Globus pallidus (tissue), 1 donor: ENCODE measurements at regions not wholly inside any gene's neighbourhood (a gene's known extent, or its start where the extent isn't known, plus 50 kb on each side); places are given as distances from the start of the nearest gene placed in this dataset.
"Not testable (repeated sequence)": the region's sequence is repeated elsewhere in the genome, so short reads cannot be mapped to it uniquely, and the experiment has no call there.

Source experiments
- DNase-seq: peaks from one replicate; pipeline ENCODE4 v3.0.0-alpha.2; 2015; ENCODE audit warnings: low spot score

DNA sequence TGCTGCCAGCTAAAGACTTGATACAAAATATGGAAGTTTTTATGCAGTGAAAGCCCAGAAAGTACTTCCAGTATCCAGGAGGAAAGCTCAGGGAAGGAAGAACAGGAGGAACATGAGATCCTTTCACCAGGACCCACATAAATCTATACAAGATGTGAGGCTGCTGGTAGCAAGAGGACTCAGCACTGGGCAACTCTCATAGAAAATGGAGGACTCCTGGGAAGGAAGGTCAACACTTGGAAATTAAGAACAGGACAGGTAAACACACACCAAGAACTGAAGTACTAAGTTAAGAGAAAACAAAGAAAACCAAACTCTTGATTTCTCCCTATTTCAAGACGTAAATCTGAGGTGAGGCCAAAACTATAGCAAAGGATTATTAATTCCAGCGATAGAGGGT is 220.5 kb upstream of the HSF2 start:
- DNase-seq: no peak

DNA sequence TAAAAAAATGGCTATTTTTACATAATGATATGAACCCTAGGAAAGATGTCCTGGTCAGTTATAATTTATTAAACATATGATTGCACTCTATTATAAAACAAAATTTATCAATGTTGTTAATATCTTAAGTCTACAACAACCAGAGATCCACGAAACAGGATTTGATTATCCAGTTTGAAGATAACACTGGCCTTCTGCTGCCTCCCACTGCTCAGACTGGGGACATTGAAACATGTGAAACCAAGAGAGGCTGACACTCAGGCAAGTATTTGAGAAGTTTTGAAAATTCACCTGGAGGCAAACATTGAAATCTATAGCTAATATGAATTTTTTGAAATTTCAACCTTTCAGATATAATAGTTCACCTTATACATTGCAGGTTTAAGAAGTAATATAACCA is 219.3 kb upstream of the HSF2 start:
- DNase-seq: no peak

DNA sequence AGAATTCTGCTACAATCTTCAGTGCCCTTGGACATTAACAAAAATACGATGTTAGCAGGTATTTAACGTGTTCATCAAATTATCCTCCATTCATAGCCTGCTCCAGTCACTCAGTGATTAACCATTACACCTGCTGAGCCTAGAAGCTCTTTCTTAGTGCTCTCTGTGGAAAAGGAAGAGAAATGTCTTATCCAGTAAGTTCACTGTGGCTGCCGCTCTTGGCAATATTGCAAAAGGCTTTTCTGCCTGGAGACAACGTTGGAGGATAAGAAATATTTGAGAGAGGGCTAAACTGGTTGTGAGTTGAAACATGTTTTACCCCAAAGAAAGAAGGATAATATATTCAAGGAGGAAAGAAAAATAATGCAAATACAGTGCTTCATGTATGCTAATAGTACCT is 217.4 kb upstream of the HSF2 start:
- no peak for DNase-seq

DNA sequence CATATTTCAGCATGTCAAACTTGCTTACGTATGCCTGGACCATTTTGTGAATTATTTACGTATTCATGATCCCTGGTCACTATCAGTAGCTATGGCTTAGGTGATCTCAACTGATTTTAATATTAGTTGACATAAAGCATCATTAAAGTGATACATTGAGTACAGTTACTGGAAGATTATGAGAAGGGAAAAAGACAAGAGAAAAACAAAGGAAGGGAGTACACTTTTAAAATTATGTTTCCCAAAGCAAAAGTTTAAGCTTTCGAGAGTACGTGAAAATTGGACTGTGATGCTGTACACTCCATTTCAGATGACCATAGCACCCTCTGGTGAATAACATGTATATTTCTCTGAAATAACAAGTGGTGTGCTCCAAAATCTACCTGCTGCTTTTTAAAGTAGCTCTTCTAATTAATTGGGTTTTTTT is 215.0 kb upstream of the HSF2 start:
- DNase-seq: no peak

DNA sequence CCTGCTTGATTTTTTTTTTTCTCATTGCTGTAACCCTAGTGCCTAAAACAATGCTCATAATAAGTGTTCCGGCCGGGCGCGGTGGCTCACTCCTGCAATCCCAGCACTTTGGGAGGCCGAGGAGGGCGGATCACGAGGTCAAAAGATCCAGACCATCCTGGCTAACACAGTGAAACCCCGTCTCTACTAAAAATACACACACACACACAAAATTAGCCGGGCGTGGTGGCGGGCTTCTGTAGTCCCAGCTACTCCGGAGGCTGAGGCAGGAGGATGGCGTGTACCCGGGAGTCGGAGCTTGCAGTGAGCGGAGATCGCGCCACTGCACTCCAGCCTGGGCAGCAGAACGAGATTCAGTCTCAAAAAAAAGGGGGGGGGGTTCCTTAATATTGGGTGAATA is 214.0 kb upstream of the HSF2 start:
- DNase-seq: not testable (repeated sequence)

DNA sequence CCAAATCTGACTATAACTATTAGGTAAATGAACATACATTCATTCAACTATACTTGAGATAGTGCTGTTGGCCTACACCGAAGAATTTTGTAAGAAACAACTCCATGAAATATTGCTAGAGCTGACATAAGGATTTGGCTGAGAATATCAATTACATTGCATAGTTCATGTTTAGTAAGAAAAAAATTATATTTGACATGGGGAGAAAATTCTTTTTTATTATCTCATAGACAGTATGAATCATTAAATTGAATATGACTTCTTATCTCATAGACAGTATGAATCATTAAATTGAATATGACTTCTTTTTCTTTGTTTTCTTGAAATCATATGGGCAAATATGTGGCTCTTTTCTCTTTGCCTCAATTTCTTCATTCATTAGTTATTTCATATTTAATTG is 212.3 kb upstream of the HSF2 start:
- DNase-seq: no peak

DNA sequence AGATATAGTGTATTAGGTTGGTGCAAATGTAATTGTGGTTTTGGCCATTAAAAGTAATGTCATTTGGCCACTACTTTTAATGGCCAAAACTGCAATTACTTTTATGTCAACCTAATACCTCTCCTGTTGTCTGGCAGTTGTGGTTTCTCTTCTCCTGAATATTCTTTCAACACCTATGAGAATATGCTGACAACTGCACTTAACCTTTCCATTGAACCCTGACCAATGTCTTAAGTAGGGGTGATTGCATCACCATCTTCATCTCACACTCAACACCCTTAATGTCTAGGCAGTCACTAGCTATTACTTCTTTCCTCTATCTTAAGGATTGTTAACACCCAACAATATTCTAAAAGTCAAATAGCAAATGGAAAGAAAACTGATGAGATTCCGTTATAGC is 200.5 kb upstream of the HSF2 start:
- no peak for DNase-seq

DNA sequence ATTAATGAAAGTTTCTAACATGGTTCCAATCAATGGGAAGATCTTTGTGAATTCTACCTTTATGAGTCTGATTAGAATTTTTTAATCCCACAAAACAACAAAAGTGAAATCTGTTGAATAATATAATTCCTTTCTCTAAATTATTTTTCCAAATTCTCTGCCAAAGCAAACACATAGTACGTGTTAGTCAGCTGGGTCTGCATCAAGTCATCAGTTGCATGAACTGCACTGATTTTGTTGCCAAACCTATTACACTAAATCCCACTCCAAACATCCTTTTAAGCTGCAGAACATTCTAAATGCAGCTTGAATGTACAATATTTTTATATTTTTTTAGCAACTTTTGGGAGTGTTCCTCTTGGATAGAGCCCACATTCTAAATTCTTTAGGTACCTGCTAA is 199.0 kb upstream of the HSF2 start:
- DNase-seq: no peak

DNA sequence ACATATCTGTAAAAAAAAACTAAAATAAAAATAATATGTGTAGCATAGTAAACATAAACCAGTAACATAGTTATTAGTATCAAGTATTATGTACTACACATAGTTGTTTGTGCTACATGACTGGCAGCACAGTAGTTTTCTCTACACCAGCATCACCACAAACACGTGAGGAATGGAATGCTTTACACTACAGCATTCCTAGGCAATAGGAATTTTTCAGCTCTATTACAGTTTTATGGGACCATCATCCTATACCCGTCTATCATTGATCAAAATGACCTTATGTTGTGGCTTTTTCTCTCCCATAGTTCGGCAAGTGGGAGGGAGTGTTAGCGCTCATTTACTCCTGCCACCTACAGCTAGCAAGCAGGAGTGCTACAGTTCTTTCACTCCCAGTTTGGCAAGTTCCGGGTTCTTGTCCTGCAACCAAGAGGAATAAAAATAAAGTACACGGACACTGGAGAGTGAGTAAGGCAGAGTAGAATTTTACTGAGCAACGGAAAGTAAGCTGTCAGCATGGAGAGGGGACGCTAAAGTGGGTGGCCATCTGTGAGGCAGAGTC is 196.8 kb upstream of the HSF2 start:
- DNase-seq: no peak

DNA sequence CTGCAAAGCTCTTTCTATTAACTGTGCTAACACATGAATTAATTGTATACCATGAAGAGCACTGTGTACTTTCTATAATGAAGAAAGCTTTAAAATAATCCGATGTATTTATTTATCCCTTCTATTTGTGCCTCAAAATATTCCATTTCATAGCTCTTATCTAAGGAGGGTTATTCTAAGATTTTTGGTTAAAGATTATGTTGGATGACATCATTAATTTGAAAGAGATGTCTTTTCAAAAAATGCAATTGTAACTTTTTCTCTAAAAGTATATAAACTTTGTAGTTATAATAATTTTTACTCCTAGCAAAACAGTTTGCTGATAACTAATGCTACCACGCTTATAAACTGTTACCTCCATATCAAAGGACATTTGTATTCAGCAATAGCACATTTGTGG is 192.4 kb upstream of the HSF2 start:
- no peak for DNase-seq

DNA sequence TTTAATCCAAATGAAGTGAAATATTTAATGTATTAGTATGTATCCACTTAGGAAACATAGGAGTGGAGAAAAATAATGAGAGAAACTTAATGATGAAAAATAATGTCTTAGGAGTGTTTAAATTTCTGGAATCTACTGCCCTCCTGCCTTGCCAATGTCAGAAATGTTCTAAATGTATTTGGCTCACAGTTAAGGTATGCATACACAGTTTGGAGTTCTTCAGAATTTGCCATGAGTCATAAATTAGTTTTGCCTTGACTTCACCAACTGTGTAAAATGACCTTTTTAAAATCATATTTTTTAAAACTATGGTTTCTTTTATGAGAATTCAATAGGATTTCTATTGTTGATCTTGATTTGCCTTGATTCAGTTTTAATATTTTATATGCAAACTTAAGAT is 191.7 kb upstream of the HSF2 start:
- DNase-seq: no peak

DNA sequence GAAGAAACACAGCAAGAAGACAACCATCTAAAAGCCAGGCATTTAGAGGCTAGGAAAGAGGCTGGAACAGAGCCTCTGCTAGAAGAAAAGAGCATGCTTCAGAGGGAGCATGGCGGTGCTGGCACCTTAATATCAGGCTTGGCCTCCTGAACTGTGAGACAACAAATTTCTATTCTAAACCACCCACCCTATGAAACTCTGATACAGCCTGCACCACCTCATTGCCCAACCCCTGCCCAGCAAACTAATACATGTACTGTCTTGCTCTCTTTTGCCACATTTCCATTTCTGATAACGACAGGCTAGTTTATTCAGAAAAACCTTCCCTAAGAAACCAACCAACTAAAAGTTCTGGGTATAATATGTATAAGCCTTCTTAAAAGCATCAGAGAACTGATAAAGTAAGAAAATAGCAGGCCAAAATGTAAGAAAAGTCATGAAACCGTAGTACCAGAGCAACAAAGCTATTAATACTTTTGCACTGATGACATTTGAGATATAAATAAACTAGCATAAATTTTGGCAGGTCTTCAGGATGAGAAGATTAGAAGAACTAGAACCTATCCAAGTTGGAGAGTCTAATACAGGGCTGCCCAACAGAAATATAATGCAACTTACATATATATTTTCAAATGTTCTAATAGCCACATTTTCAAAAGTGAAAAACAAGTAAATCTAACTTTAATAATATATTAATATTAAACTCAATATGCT is 184.7 kb upstream of the HSF2 start:
- DNase-seq: no peak

DNA sequence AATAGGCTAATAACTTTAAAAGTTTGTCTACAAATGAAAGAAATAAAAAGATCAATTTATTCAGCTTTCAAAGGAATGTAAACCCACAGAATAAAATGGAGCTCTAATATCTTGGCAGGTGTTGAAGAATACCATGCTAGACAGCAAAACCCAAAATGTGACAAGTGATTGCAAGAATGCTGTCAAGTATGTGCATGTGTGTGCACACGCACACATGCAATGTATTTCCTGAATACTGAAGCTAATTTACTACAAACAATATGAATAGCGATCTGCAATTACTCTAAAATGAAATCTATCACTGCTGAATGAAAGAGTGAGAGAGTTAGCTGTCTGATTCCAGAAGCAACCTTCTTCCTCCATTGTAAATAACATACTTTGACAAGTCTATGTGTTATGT is 179.2 kb upstream of the HSF2 start:
- DNase-seq: no peak

DNA sequence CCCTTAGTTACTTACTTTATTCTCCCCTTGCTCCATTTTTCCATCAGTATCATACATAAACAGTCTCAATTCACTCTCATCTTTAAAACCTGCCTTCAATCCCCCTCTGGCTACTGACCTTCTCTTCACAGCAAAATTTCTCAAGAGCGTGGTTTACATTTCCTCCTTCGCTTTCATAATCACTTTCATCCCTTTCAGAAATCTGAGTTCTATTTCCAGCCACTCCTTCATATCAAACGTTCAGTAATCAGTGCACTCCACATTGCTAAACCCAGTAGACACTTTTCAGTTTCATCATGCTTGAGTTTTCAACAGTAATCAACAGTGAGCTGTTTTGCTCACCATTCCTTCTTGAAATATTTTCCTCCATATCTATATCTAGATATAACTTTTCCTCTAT is 176.7 kb upstream of the HSF2 start:
- no peak for DNase-seq

DNA sequence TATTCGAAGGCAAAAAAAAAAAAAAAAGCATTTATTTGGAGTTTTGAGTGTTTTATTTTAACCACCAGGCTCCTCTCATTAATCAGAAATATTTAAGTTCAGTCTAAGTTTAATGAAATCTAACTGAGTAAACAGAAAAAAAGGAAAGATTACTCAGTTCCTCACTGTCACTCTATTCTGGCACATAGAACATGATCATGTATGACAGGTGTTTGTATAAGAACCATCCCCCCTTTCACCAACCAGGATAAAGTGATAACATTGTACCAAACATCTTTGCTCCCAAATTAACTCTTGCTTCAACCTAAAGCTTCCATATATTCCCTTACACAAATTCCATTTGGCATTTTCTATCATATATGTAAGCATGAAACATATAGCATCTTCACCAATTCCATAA is 176.2 kb upstream of the HSF2 start:
- no peak for DNase-seq

DNA sequence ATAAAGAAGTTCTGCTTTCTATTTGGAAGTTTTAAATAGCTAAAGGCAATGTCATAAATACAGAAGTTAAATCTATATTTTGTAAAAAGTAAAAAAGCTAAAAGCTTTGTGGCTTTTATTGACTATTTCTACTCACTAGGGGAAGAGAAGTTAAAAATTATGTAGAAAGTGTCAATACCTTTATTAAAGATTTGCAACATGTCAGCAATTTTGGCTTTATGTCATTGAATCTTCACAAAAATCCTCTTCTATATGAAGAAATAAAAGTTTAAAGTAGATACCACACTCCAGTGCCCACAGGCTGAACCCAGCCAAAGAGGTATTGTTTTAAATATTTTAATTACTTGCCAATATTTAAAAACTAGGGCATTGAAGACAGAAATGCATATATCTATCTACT is 160.6 kb upstream of the HSF2 start:
- no peak for DNase-seq

DNA sequence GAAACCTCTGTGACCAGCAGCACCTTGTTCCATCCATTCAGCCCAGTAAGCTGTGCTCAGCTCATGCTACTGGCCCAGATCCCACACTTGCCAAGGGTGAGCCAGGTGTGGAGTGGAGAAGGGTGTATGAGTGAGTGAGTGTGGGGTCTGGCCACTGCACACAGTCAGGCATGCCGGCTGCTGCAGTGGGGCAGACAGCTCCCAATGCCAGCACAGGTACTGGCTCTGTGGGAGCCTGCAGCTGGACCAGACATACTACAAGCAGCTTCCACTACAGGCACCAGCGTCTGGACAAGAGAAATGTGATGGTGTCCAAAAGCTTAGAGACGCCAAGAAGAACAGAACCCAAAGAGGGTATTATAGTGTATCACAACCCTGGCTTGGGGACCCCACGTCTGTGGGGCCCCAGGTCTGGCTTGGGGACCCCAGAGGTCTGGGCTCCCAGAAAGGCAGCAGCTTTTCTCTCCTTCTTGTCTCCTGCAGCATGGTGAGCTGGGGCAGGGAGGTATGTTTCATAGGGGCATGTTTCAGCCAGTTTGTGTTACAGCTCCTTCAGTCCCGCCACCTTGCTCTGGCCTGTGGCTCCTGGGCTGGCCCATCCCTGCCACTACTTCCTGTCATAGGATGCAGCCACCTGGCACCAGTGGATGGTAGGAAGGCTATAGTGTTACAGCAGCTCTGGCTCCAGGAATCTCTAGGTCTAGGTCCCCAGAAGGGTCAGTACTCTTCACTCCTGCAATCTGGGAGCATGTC is 152.4 kb upstream of the HSF2 start:
- DNase-seq: no peak

DNA sequence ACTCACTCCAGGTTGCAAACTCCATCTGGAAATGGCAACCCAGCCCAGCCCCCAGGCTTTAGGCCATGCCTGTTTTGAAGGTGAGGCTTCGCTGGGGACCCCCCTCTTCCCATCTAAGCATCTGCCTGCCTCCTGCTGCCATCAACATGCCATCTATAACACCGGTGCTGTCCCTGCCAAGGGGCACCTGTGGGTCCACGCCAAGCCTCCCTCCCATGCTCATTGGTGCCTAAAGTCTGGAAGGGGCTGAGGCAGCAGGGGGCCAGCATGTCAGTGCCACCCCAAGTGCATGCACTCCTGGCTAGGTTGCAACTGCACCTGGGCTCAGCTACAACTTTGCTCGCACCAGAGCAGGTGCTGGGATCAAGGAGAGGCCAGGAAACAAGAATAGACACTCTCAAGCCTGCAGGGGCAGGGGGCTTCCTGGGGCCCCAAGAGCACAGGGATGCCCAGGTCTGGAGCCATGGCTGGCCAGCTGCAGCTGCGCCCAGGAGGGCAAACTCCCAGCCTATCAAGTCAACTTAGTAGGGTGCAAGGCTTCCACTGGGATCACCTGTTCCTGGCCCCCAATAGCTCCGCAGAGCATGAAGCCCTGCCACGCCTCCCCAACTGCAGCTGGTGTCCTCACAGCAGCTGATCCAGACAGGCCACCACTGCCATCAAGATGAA is 151.3 kb upstream of the HSF2 start:
- DNase-seq: no peak

DNA sequence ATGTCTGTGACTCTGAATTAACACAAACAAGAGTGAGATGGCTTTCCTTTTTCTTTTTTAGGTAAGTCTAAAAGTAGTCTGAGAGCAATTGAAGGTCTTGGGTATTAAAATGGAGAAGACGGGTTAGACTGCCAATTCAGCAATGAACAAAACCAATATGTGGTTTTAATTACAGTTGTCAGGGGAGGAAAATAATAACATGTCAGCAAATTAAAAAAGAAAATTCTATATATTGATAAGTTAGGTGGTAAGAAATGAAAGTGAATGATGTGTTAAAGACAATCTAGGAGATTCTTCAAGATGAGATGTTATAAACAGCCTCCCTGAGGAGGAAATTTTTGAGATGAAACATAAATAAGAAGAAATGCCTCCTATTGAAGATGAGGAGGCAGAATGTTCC is 150.6 kb upstream of the HSF2 start:
- DNase-seq: no peak

DNA sequence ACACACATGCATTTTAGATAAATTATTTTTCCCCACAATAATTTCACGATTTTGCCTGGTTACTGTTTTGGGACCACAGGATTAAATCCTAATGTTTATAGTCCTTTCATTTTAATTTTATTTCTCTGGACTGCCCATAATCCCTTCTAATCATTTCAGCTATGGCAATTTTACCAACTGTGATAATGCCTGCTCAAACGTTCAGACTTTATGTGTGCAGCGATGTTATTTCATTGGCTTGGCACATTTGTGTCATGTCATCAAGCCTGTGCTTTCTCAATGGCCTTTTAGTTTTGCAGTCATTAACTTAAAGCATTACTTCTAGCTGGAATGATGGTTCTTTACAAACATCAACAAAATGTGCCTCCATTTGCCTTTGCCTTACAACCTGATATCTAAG is 140.6 kb upstream of the HSF2 start:
- DNase-seq: no peak

DNA sequence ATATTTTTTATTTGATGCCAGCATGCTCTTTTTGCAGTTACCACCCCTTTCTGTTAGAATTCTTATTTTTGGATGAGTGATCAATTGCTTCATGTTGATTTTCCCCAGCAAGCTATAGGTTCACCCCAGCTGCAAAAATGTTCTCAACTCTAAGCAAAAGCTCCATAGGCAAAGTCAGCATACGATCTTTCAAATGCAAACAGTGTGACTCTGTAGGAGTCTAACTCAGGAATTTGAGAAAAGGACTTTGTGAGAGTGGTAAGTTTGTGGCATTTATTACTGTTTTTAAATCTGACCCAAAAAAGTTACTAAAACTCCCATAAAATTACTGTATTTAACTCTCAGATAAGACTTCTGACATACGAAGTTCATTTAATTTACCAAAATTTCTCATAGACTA is 134.9 kb upstream of the HSF2 start:
- no peak for DNase-seq

DNA sequence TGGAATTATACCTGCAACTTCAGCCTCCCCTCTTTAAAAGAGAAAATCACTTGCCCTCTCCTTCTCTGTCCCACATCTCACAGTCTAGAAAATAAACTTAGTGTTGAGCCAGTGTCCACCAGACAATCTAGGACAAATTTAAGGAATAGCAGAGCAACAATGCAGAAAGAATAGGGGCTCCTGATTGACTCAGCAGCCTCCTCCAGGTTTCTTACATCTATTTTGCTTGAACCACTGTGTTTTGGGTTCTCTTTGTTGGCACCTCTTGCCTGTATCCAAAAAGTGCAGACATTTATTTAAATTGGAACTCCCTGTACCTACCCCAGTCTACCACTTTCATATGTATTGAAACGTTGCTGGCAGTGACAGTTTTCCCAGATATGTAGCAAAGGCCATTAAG is 133.7 kb upstream of the HSF2 start:
- DNase-seq: no peak

DNA sequence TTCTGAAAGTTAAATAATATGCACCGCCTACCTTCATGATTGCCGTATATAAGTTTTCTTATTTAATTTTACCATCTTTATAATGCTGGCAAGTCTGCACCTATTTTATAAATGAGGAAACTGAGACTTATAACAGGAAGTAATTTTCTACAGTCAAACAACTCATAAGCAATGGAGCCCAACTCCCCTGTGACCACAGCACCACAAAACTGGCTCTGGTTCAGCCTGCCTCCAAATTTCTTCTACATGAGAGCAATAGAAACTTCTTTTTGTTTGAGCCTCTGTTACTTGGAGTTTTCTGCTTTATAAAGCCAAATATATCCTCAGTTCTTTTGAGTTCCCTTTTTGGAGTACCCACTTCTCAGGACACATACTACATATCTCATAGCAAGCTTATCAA is 131.1 kb upstream of the HSF2 start:
- DNase-seq: no peak
